ENCODE measurements at regions not wholly inside any gene's neighbourhood (a gene's known extent, or its start where the extent isn't known, plus 50 kb on each side); places are given as distances from the start of the nearest gene placed in this dataset.

- no peak for TF ChIP-seq POLR2AphosphoS5 (IDR thresholded peaks at IDR 0.05)
- no peak for TF ChIP-seq CTCF (IDR thresholded peaks at IDR 0.05)
- TF ChIP-seq POLR2A (IDR thresholded peaks at IDR 0.05): no peak
These were observed 203.5 kb upstream of the SALL3 start for GRCh38 chr18:78776151-78776550.
